PC-9 (cell line): ENCODE measurements at regions not wholly inside any gene's neighbourhood (a gene's known extent, or its start where the extent isn't known, plus 50 kb on each side); places are given as distances from the start of the nearest gene placed in this dataset.
"Not testable (repeated sequence)": the region's sequence is repeated elsewhere in the genome, so short reads cannot be mapped to it uniquely, and the experiment has no call there.

ENCODE experiments used
- BruUV-seq: library from RNA; stranded (reverse); fragments of 400-500 nt; replicated peaks from 2 replicates; lab custom pipeline; 2021; lab: Mats Ljungman, UMichigan
- CTCF ChIA-PET: fragments of 300-600 bp; sonication (Branson Sonifier 250); formaldehyde crosslinking; loops from one replicate; lab custom pipeline; 2022; ENCODE audit warnings: antibody characterized with exemption; lab: Charles Lee
- POLR2A ChIA-PET: fragments of 300-600 bp; sonication (Branson Sonifier 250); formaldehyde crosslinking; loops from one replicate; lab custom pipeline; 2022; ENCODE audit warnings: antibody characterized with exemption; ENCODE audit not compliant: unreplicated experiment; lab: Charles Lee
- DNase-seq, 2 experiments: peaks; one replicate each; pipeline versions ENCODE4 v3.0.0 to v3.0.0-alpha.2; 2015 to 2022; ENCODE audit warnings: mixed read lengths in 1 of 2
- H2AFZ ChIP-seq: fragments of 200-600 bp; sonication (generic); 2 replicates; pipeline ENCODE4 v1.8.1; 2017; ENCODE audit warnings: antibody characterized with exemption
- H3F3A ChIP-seq: fragments of 200-600 bp; sonication (generic); 2 replicates; pipeline ENCODE4 v1.8.1; 2017; ENCODE audit warnings: antibody characterized with exemption, mild to moderate bottlenecking, low read depth; ENCODE audit not compliant: insufficient read depth
- H3K27ac ChIP-seq: fragments of 200-600 bp; sonication (generic); 2 replicates; pipeline ENCODE4 v1.6.1; 2016; ENCODE audit warnings: mixed run types
- H3K27me3 ChIP-seq: fragments of 200-600 bp; sonication (generic); 2 replicates; pipeline ENCODE4 v1.6.1; 2016; ENCODE audit warnings: low read depth, mixed run types; ENCODE audit not compliant: insufficient read depth
- H3K36me3 ChIP-seq: fragments of 200-600 bp; sonication (generic); 2 replicates; pipeline ENCODE4 v1.6.1; 2016; ENCODE audit warnings: low read depth, mixed run types
- H3K4me1 ChIP-seq: fragments of 200-600 bp; sonication (generic); replicated peaks from 2 replicates; pipeline ENCODE4 v1.6.1; 2016; ENCODE audit warnings: mixed run types; ENCODE audit not compliant: insufficient read depth
- H3K4me2 ChIP-seq: fragments of 200-600 bp; sonication (generic); 2 replicates; pipeline ENCODE4 v1.6.1; 2017; ENCODE audit warnings: mixed run types
- H3K4me3 ChIP-seq: fragments of 200-600 bp; sonication (generic); 2 replicates; pipeline ENCODE4 v1.6.1; 2016; ENCODE audit warnings: mixed run types
- H3K79me2 ChIP-seq: fragments of 200-600 bp; sonication (generic); 2 replicates; pipeline ENCODE4 v1.6.1; 2017; ENCODE audit warnings: low read depth, mixed run types
- H3K9me2 ChIP-seq: fragments of 200-600 bp; sonication (generic); 2 replicates; pipeline ENCODE4 v1.8.1; 2017; ENCODE audit warnings: mild to moderate bottlenecking; ENCODE audit not compliant: insufficient read depth
- H3K9me3 ChIP-seq: fragments of 200-600 bp; sonication (generic); 2 replicates; pipeline ENCODE4 v1.8.1; 2016; ENCODE audit warnings: low read depth; ENCODE audit not compliant: insufficient read depth
- H4K20me1 ChIP-seq: fragments of 200-600 bp; sonication (generic); 2 replicates; pipeline ENCODE4 v1.8.1; 2017; ENCODE audit not compliant: insufficient read depth
- CTCF ChIP-seq: fragments of 200-600 bp; sonication (generic); conservative IDR thresholded peaks from 2 replicates; pipeline ENCODE4 v1.6.1; 2017; ENCODE audit warnings: mixed run types, antibody characterized with exemption, mild to moderate bottlenecking, moderate library complexity
- EZH2 ChIP-seq: fragments of 200-600 bp; sonication (generic); IDR thresholded peaks from 2 replicates; pipeline ENCODE4 v1.8.0; 2017; ENCODE audit warnings: antibody characterized with exemption, low read depth
- intact Hi-C: fragments of 100-400 bp; cut with micrococcal nuclease; formaldehyde crosslinking; loops from one replicate; pipeline ENCODE4 v1.10.0; 2022; ENCODE audit not compliant: unreplicated experiment

- 0 out of 2 replicates have a peak, but pooled peaks cover 8% of the 10 kb centered on the region for H3K4me1 ChIP-seq
- no peaks in the 10 kb centered on the region; the same call in 1 of the 2 replicates for H3K9me3 ChIP-seq
- no peaks in the 10 kb centered on the region for H3K27me3 ChIP-seq
- no peak for TF ChIP-seq EZH2
- no peak for TF ChIP-seq CTCF
- no peaks in the 10 kb centered on the region for H3K9me2 ChIP-seq
- H3K4me3 ChIP-seq: peak overlapping the region; percentile 46; the same call in 1 of the 2 replicates
- ChIA-PET POLR2A (no interaction called here), CTCF (interaction anchor here (0.6 to 0.7 kb wide), 2 partner anchors 24 to 240 kb away, joined by 3 read pairs; no protein-coding TSS in a partner anchor)
- no peaks in the 10 kb centered on the region for H4K20me1 ChIP-seq
- H3F3A ChIP-seq: no peaks in the 10 kb centered on the region
- DNase-seq: peak in 1 of 2 experiments; percentile 67
- H3K79me2 ChIP-seq: no peaks in the 10 kb centered on the region
- no peak overlapping the region for H3K27ac ChIP-seq
- peak overlapping the region; percentile 67 for H3K4me2 ChIP-seq
- peak overlapping the region; percentile 72; the same call in 1 of the 2 replicates for H2AFZ ChIP-seq
- intact Hi-C loops: no loop called here
- no peaks in the 10 kb centered on the region for H3K36me3 ChIP-seq
- no TSS peak for BruUV-seq
Observed at GRCh38 chr3:192063570-192063969, 602.6 kb downstream of the PYDC2 start.

DNA sequence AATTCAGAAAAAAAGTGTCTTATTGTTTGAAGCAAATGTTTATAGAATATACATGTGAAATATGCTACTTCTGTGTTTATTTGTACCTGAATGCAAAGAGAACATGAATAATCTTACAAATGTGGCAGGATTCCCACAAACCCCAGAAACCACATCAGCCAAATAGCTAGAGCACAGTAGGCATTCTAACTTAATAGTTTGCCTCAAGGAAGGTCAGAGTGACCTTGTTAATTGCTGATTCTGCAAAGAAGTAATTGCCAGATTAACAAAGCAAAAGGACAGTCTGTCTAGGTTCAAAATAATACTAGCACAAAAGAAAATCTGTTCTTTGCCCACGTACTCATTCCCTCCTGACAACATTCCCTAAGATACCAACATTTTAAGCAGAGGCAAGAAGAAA, 604.0 kb downstream of the PYDC2 start:
- no peak for DNase-seq
- ChIA-PET CTCF (no interaction called here), POLR2A (no interaction called here)
- H2AFZ ChIP-seq: no peak overlapping the region
- BruUV-seq: no TSS peak
- H3K4me2 ChIP-seq: no peak overlapping the region
- no peaks in the 10 kb centered on the region for H3K79me2 ChIP-seq
- no peaks in the 10 kb centered on the region for H3K36me3 ChIP-seq
- H3K27ac ChIP-seq: no peak overlapping the region
- no peaks in the 10 kb centered on the region for H3F3A ChIP-seq
- TF ChIP-seq EZH2: no peak
- TF ChIP-seq CTCF: no peak
- no peaks in the 10 kb centered on the region for H3K27me3 ChIP-seq
- intact Hi-C loops: no loop called here
- no peaks in the 10 kb centered on the region for H4K20me1 ChIP-seq
- no peaks in the 10 kb centered on the region; the same call in 1 of the 2 replicates for H3K9me3 ChIP-seq
- no peaks in the 10 kb centered on the region for H3K9me2 ChIP-seq
- H3K4me3 ChIP-seq: no peak overlapping the region
- 0 out of 2 replicates have a peak, but pooled peaks cover 8% of the 10 kb centered on the region for H3K4me1 ChIP-seq

DNA sequence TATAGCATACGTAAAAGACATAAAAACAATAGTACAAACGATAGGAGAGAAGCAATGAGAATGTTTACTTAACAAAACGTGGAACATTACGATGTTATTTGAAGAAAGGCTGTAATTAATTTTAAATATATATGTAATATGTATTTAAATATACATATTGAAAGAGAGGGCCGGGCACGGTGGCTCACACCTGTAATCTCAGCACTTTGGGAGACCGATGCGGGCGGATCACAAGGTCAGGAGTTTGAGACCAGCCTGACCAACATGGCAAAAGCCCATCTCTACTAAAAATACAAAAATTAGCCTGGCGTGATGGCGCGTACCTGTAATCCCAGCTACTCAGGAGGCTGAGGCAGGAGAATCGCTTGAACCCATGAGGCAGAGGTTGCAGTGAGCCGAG, 605.3 kb downstream of the PYDC2 start:
- H3K9me2 ChIP-seq, H3K9me3 ChIP-seq, BruUV-seq, H3K4me1 ChIP-seq, H3K27ac ChIP-seq, H3K27me3 ChIP-seq, POLR2A ChIA-PET, H4K20me1 ChIP-seq, CTCF ChIA-PET, intact Hi-C loops, H3K79me2 ChIP-seq, H3K4me3 ChIP-seq, H3F3A ChIP-seq, H3K36me3 ChIP-seq, H2AFZ ChIP-seq, DNase-seq, H3K4me2 ChIP-seq: not testable (repeated sequence)
